HCT116 (cell line): ENCODE measurements at regions not wholly inside any gene's neighbourhood (a gene's known extent, or its start where the extent isn't known, plus 50 kb on each side); places are given as distances from the start of the nearest gene placed in this dataset.

Source experiments
- ATAC-seq: fragments of 200-7000 bp; cut with Tn5 transposase; 2 replicates; pipeline ENCODE4 v1.9.1; 2020; ENCODE audit warnings: mild to moderate bottlenecking, moderate library complexity
- BruUV-seq: library from RNA; stranded (reverse); fragments of 400-500 nt; replicated peaks from 2 replicates; lab custom pipeline; 2021; lab: Mats Ljungman, UMichigan
- CTCF ChIA-PET: fragments of 300-600 bp; sonication (Branson Sonifier 250); formaldehyde crosslinking; loops from one replicate; lab custom pipeline; 2021; ENCODE audit warnings: antibody characterized with exemption; lab: Charles Lee
- POLR2A ChIA-PET: fragments of 300-600, 350-600 bp; sonication (Branson Sonifier 250); formaldehyde crosslinking; loops from one replicate; lab custom pipeline; 2021; ENCODE audit warnings: antibody characterized with exemption; lab: Charles Lee
- RAD21 ChIA-PET, 2 experiments: fragments of 300-600 bp; sonication (Branson Sonifier 250); formaldehyde crosslinking; loops; one replicate each; lab custom pipeline; 2023; ENCODE audit warnings: low total read pairs in 2 of 2; ENCODE audit not compliant: uncharacterized antibody in 2 of 2, unreplicated experiment in 2 of 2, low non-redundant PET in 1 of 2; lab: Charles Lee
- DNase-seq: peaks from one replicate; pipeline ENCODE4 v3.0.0-alpha.2; 2010; ENCODE audit warnings: low read depth, low spot score
- H2AFZ ChIP-seq: fragments of 200-600 bp; shearing (Covaris generic), sonication (generic); 2 replicates; pipeline ENCODE4 v1.6.1; 2017; ENCODE audit warnings: low read depth, mixed run types, mixed read lengths, antibody characterized with exemption, low read length; ENCODE audit not compliant: poor library complexity, severe bottlenecking
- H3K27ac ChIP-seq: 2 replicates; pipeline ENCODE4 v1.5.1; 2012; ENCODE audit warnings: low read depth, low read length
- H3K27me3 ChIP-seq: fragments of 200-600 bp; sonication (generic); 2 replicates; pipeline ENCODE4 v1.6.1; 2016; ENCODE audit warnings: mixed run types, low read length, mixed read lengths; ENCODE audit not compliant: insufficient read depth
- H3K36me3 ChIP-seq, 2 experiments: fragments of 200-500 bp in 1 of 2; fragments of 200-600 bp in 1 of 2; sonication (Bioruptor generic) in 1 of 2; sonication (generic) in 1 of 2; 2 replicates each; pipeline versions ENCODE4 v1.5.1 to v1.6.1; 2014 to 2016; ENCODE audit warnings: low read length in 2 of 2, inconsistent platforms in 1 of 2, mixed read lengths in 1 of 2, mixed run types in 1 of 2; ENCODE audit not compliant: insufficient read depth in 2 of 2, control insufficient read depth in 1 of 2
- H3K4me1 ChIP-seq, 2 experiments: fragments of 200-600 bp in 1 of 2; sonication (generic) in 1 of 2; 2 replicates each; pipeline versions ENCODE4 v1.5.1 to v1.6.1; 2012 to 2017; ENCODE audit warnings: low read length in 2 of 2, inconsistent platforms in 1 of 2, mild to moderate bottlenecking in 1 of 2, mixed read lengths in 1 of 2, mixed run types in 1 of 2, moderate library complexity in 1 of 2; ENCODE audit not compliant: insufficient read depth in 2 of 2, control insufficient read depth in 1 of 2
- H3K4me2 ChIP-seq: fragments of 200-600 bp; sonication (generic); 2 replicates; pipeline ENCODE4 v1.6.1; 2017; ENCODE audit warnings: mixed run types, low read length, mixed read lengths
- H3K4me3 ChIP-seq, 2 experiments: fragments of 200-600 bp in 1 of 2; sonication (generic) in 1 of 2; replicated peaks in 1 of 2; 2 replicates each; pipeline ENCODE4 v1.5.1; 2011 to 2016; ENCODE audit warnings: low read length in 2 of 2, control low read depth in 1 of 2, low read depth in 1 of 2, mild to moderate bottlenecking in 1 of 2, mixed read lengths in 1 of 2, mixed run types in 1 of 2
- H3K79me2 ChIP-seq: fragments of 200-600 bp; sonication (generic); 2 replicates; pipeline ENCODE4 v1.6.1; 2017; ENCODE audit warnings: mild to moderate bottlenecking, mixed run types, low read length, moderate library complexity, mixed read lengths; ENCODE audit not compliant: insufficient read depth
- H3K9ac ChIP-seq: fragments of 200-600 bp; sonication (generic); 2 replicates; pipeline ENCODE4 v1.6.1; 2016; ENCODE audit warnings: low read length, mixed read lengths
- H3K9me2 ChIP-seq: fragments of 200-600 bp; sonication (generic), shearing (Covaris generic); 2 replicates; pipeline ENCODE4 v1.6.1; 2017; ENCODE audit warnings: mixed run types, mild to moderate bottlenecking, moderate library complexity; ENCODE audit not compliant: insufficient read depth
- H3K9me3 ChIP-seq, 2 experiments: fragments of 200-500 bp in 1 of 2; fragments of 200-600 bp in 1 of 2; sonication (Bioruptor generic) in 1 of 2; sonication (generic) in 1 of 2; 2 replicates each; pipeline ENCODE4 v1.6.1; 2014 to 2017; ENCODE audit warnings: low read length in 2 of 2, mixed read lengths in 2 of 2, inconsistent platforms in 1 of 2, low read depth in 1 of 2, mild to moderate bottlenecking in 1 of 2, mixed run types in 1 of 2, moderate library complexity in 1 of 2; ENCODE audit not compliant: control insufficient read depth in 1 of 2, insufficient read depth in 1 of 2
- H4K20me1 ChIP-seq: fragments of 200-600 bp; sonication (generic), shearing (Covaris generic); 2 replicates; pipeline ENCODE4 v1.6.1; 2017; ENCODE audit warnings: mixed run types, mild to moderate bottlenecking, moderate library complexity; ENCODE audit not compliant: insufficient read depth
- CBX3 ChIP-seq: IDR thresholded peaks from 2 replicates; pipeline ENCODE4 v1.6.1; 2012; ENCODE audit warnings: low read depth
- CEBPB ChIP-seq: IDR thresholded peaks from 2 replicates; pipeline ENCODE4 v1.6.1; 2012; ENCODE audit warnings: low read depth
- ELF1 ChIP-seq: IDR thresholded peaks from 2 replicates; pipeline ENCODE4 v1.6.1; 2012; ENCODE audit warnings: low read depth, borderline replicate concordance
- EZH2 ChIP-seq: fragments of 200-600 bp; sonication (generic); IDR thresholded peaks from 2 replicates; pipeline ENCODE4 v1.6.1; 2017; ENCODE audit warnings: antibody characterized with exemption, mixed run types
- FOSL1 ChIP-seq: IDR thresholded peaks from 2 replicates; pipeline ENCODE4 v1.6.1; 2012; ENCODE audit warnings: low read depth
- POLR2A ChIP-seq: IDR thresholded peaks from 2 replicates; pipeline ENCODE4 v1.7.0; 2011; ENCODE audit warnings: borderline replicate concordance; ENCODE audit not compliant: insufficient read depth, insufficient read length; ENCODE audit errors: extremely low read depth
- POLR2AphosphoS5 ChIP-seq: IDR thresholded peaks from 2 replicates; pipeline ENCODE4 v1.6.1; 2011; ENCODE audit warnings: mild to moderate bottlenecking, low read depth, low read length, moderate library complexity
- RAD21 ChIP-seq: IDR thresholded peaks from 2 replicates; pipeline ENCODE4 v1.6.1; 2012; ENCODE audit warnings: low read depth, mild to moderate bottlenecking
- SIN3A ChIP-seq: IDR thresholded peaks from 2 replicates; pipeline ENCODE4 v1.6.1; 2012; ENCODE audit warnings: low read depth
- SRF ChIP-seq: IDR thresholded peaks from 2 replicates; pipeline ENCODE4 v1.6.1; 2012; ENCODE audit warnings: low read depth
- TCF7L2 ChIP-seq: IDR thresholded peaks from 2 replicates; pipeline ENCODE4 v1.7.0; 2011; ENCODE audit warnings: borderline replicate concordance, inconsistent platforms; ENCODE audit not compliant: insufficient read depth, insufficient read length; ENCODE audit errors: extremely low read depth
- intact Hi-C: fragments of 100-400 bp; cut with micrococcal nuclease; formaldehyde crosslinking; loops from 2 replicates; pipeline ENCODE4 v1.10.0; 2022
- TF ChIP-seq, protein P1 (sequence below): IDR thresholded peaks from 2 replicates; pipeline ENCODE4 v1.6.1; 2012
- TF ChIP-seq, protein P2 (sequence below): IDR thresholded peaks from 2 replicates; pipeline ENCODE4 v1.6.1; 2012
- TF ChIP-seq, protein P3 (sequence below): IDR thresholded peaks from 2 replicates; pipeline ENCODE4 v1.6.1; 2011; ENCODE audit warnings: mild to moderate bottlenecking, low read length, moderate library complexity; ENCODE audit not compliant: insufficient replicate concordance; ENCODE audit errors: extremely low read depth
- TF ChIP-seq, protein P4 (sequence below): IDR thresholded peaks from 2 replicates; pipeline ENCODE4 v1.6.1; 2012; ENCODE audit warnings: low read depth
- TF ChIP-seq, protein P5 (sequence below), 3 experiments: fragments of 200-600 bp in 1 of 3; sonication (generic) in 1 of 3; IDR thresholded peaks in 2 of 3; conservative IDR thresholded peaks in 1 of 3; 2 replicates each; pipeline ENCODE4 v1.5.1; 2012 to 2017; ENCODE audit warnings: low read depth in 2 of 3, low read length in 2 of 3, antibody characterized with exemption in 1 of 3, borderline replicate concordance in 1 of 3, control low read depth in 1 of 3, mild to moderate bottlenecking in 1 of 3, mixed read lengths in 1 of 3, mixed run types in 1 of 3, moderate library complexity in 1 of 3; ENCODE audit not compliant: insufficient read depth in 1 of 3

DNA sequence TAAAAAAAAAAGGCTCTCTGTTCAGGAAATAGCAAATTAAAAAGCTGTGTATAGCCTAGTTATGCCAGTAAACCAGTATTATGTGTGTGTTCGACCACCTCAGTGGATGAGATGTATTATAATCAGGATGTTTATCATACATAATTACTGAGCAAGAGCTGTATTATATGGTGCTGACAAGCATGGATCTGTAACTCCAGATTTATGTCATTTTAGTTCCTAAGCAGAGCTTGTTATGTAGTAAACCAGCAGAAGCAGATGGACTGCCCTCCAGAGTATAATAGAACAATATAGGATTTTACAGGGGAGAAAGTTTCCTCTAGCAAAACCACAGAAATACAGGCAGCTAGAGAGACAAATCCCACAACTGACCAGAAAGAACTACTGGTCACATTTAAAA, 627.4 kb upstream of the EPHA5 start:
- H3K9me2 ChIP-seq = no peaks in the 10 kb centered on the region
- H3K9ac ChIP-seq = no peak overlapping the region
- no peak overlapping the region for H3K4me2 ChIP-seq
- H3K36me3 ChIP-seq = no peaks in the 10 kb centered on the region
- no peaks in the 10 kb centered on the region for H3K27me3 ChIP-seq
- no peak overlapping the region for H3K4me3 ChIP-seq
- ChIA-PET RAD21 (no interaction called here), POLR2A (no interaction called here), CTCF (no interaction called here)
- no TSS peak for BruUV-seq
- peaks cover 5 to 16% of the 10 kb centered on the region in 2 experiments; a peak in 3 of 4 replicates for H3K9me3 ChIP-seq
- no peaks in the 10 kb centered on the region for H4K20me1 ChIP-seq
- DNase-seq = no peak
- no peak for ATAC-seq
- no peak overlapping the region for H3K27ac ChIP-seq
- no peak overlapping the region for H2AFZ ChIP-seq
- intact Hi-C loops = no loop called here
- H3K79me2 ChIP-seq = no peaks in the 10 kb centered on the region
- no peaks in the 10 kb centered on the region for H3K4me1 ChIP-seq
- TF ChIP-seq, protein P1, sequence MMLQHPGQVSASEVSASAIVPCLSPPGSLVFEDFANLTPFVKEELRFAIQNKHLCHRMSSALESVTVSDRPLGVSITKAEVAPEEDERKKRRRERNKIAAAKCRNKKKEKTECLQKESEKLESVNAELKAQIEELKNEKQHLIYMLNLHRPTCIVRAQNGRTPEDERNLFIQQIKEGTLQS = no peak
- TF ChIP-seq, protein P2, sequence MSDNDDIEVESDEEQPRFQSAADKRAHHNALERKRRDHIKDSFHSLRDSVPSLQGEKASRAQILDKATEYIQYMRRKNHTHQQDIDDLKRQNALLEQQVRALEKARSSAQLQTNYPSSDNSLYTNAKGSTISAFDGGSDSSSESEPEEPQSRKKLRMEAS = no peak
- TF ChIP-seq FOSL1 (no peak), POLR2AphosphoS5 (no peak), EZH2 (no peak), SIN3A (no peak), CEBPB (no peak), CBX3 (no peak), RAD21 (no peak), POLR2A (no peak), ELF1 (no peak), SRF (no peak), TCF7L2 (no peak)
- TF ChIP-seq, protein P3, sequence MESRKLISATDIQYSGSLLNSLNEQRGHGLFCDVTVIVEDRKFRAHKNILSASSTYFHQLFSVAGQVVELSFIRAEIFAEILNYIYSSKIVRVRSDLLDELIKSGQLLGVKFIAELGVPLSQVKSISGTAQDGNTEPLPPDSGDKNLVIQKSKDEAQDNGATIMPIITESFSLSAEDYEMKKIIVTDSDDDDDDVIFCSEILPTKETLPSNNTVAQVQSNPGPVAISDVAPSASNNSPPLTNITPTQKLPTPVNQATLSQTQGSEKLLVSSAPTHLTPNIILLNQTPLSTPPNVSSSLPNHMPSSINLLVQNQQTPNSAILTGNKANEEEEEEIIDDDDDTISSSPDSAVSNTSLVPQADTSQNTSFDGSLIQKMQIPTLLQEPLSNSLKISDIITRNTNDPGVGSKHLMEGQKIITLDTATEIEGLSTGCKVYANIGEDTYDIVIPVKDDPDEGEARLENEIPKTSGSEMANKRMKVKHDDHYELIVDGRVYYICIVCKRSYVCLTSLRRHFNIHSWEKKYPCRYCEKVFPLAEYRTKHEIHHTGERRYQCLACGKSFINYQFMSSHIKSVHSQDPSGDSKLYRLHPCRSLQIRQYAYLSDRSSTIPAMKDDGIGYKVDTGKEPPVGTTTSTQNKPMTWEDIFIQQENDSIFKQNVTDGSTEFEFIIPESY = no peak
- TF ChIP-seq, protein P4, sequence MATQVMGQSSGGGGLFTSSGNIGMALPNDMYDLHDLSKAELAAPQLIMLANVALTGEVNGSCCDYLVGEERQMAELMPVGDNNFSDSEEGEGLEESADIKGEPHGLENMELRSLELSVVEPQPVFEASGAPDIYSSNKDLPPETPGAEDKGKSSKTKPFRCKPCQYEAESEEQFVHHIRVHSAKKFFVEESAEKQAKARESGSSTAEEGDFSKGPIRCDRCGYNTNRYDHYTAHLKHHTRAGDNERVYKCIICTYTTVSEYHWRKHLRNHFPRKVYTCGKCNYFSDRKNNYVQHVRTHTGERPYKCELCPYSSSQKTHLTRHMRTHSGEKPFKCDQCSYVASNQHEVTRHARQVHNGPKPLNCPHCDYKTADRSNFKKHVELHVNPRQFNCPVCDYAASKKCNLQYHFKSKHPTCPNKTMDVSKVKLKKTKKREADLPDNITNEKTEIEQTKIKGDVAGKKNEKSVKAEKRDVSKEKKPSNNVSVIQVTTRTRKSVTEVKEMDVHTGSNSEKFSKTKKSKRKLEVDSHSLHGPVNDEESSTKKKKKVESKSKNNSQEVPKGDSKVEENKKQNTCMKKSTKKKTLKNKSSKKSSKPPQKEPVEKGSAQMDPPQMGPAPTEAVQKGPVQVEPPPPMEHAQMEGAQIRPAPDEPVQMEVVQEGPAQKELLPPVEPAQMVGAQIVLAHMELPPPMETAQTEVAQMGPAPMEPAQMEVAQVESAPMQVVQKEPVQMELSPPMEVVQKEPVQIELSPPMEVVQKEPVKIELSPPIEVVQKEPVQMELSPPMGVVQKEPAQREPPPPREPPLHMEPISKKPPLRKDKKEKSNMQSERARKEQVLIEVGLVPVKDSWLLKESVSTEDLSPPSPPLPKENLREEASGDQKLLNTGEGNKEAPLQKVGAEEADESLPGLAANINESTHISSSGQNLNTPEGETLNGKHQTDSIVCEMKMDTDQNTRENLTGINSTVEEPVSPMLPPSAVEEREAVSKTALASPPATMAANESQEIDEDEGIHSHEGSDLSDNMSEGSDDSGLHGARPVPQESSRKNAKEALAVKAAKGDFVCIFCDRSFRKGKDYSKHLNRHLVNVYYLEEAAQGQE = no peak
- TF ChIP-seq, protein P5, sequence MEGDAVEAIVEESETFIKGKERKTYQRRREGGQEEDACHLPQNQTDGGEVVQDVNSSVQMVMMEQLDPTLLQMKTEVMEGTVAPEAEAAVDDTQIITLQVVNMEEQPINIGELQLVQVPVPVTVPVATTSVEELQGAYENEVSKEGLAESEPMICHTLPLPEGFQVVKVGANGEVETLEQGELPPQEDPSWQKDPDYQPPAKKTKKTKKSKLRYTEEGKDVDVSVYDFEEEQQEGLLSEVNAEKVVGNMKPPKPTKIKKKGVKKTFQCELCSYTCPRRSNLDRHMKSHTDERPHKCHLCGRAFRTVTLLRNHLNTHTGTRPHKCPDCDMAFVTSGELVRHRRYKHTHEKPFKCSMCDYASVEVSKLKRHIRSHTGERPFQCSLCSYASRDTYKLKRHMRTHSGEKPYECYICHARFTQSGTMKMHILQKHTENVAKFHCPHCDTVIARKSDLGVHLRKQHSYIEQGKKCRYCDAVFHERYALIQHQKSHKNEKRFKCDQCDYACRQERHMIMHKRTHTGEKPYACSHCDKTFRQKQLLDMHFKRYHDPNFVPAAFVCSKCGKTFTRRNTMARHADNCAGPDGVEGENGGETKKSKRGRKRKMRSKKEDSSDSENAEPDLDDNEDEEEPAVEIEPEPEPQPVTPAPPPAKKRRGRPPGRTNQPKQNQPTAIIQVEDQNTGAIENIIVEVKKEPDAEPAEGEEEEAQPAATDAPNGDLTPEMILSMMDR (IDR thresholded peaks at IDR 0.05 in 2 of 3, conservative IDR thresholded peaks at IDR 0.05 in 1 of 3; ENCODE audit: borderline replicate concordance in 1 of 3, insufficient read depth in 1 of 3, low read depth in 2 of 3, low read length in 2 of 3) = no peak
